WTC11 (cell line): ENCODE measurements at regions not wholly inside any gene's neighbourhood (a gene's known extent, or its start where the extent isn't known, plus 50 kb on each side); places are given as distances from the start of the nearest gene placed in this dataset.

Source experiments
- CBFB ChIP-seq: sonication (generic); formaldehyde crosslinking; IDR thresholded peaks from 2 replicates; pipeline ENCODE4 v1.8.1; 2022; ENCODE audit warnings: mild to moderate bottlenecking, low read depth, missing genetic modification reagents
- ESRRA ChIP-seq: sonication (generic); formaldehyde crosslinking; IDR thresholded peaks from 2 replicates; pipeline ENCODE4 v1.8.1; 2022; ENCODE audit warnings: mild to moderate bottlenecking, missing genetic modification reagents, borderline replicate concordance
- JUN ChIP-seq: sonication (generic); formaldehyde crosslinking; IDR thresholded peaks from 2 replicates; pipeline ENCODE4 v1.8.0; 2023; ENCODE audit warnings: mild to moderate bottlenecking, missing genetic modification reagents
- NFE2L1 ChIP-seq: sonication (generic); formaldehyde crosslinking; IDR thresholded peaks from 2 replicates; pipeline ENCODE4 v1.8.1; 2023; ENCODE audit warnings: missing genetic modification reagents
- SP1 ChIP-seq: sonication (generic); formaldehyde crosslinking; conservative IDR thresholded peaks from 2 replicates; pipeline ENCODE4 v1.8.1; 2022; ENCODE audit warnings: missing genetic modification reagents
- ZNF317 ChIP-seq: sonication (generic); formaldehyde crosslinking; IDR thresholded peaks from 2 replicates; pipeline ENCODE4 v1.8.1; 2023; ENCODE audit warnings: low read depth, mild to moderate bottlenecking, moderate library complexity, missing genetic modification reagents, borderline replicate concordance
- TF ChIP-seq, protein P1 (sequence below): fragments of 200-600 bp; IDR thresholded peaks from 2 replicates; pipeline ENCODE4 v1.8.0; 2022; ENCODE audit warnings: antibody characterized with exemption
- TF ChIP-seq, protein P2 (sequence below): sonication (generic); formaldehyde crosslinking; IDR thresholded peaks from 2 replicates; pipeline ENCODE4 v1.8.1; 2023; ENCODE audit warnings: mild to moderate bottlenecking, missing genetic modification reagents, moderate library complexity
- TF ChIP-seq, protein P3 (sequence below): sonication (generic); formaldehyde crosslinking; conservative IDR thresholded peaks from 2 replicates; pipeline ENCODE4 v1.8.1; 2022; ENCODE audit warnings: mild to moderate bottlenecking, missing genetic modification reagents
- TF ChIP-seq, protein P4 (sequence below): sonication (generic); formaldehyde crosslinking; conservative IDR thresholded peaks from 2 replicates; pipeline ENCODE4 v1.8.1; 2023; ENCODE audit warnings: mild to moderate bottlenecking, low read depth, missing genetic modification reagents, moderate library complexity
- TF ChIP-seq, protein P5 (sequence below): sonication (generic); formaldehyde crosslinking; IDR thresholded peaks from 2 replicates; pipeline ENCODE4 v1.8.0; 2022; ENCODE audit warnings: mild to moderate bottlenecking, missing genetic modification reagents
- TF ChIP-seq, protein P6 (sequence below): sonication (generic); formaldehyde crosslinking; IDR thresholded peaks from 2 replicates; pipeline ENCODE4 v1.8.0; 2023; ENCODE audit warnings: mild to moderate bottlenecking, missing genetic modification reagents

DNA sequence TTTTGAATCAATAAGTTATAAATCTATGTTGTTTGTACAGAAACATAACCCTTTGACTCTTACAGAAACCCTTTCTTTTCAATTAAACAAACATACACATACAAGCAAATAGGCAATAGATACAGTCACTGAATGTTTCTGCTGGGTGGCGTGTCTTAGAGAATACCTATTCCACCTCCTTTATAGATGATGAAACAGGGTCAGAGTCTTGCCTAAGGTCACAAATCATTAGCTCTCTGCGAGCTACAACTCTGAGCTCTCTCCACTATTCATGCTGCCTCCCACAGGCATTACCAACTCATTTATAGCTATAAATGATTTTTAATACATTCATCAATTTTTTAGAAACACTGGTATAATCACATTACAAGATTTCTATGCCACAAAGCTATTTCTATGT, 152.6 kb downstream of the RSL24D1 start:
- TF ChIP-seq SP1 (CRISPR knock-in tag) (no peak), JUN (CRISPR knock-in tag) (no peak), CBFB (no peak), NFE2L1 (no peak), ESRRA (CRISPR knock-in tag) (no peak), ZNF317 (CRISPR knock-in tag) (no peak)
- TF ChIP-seq, protein P1, sequence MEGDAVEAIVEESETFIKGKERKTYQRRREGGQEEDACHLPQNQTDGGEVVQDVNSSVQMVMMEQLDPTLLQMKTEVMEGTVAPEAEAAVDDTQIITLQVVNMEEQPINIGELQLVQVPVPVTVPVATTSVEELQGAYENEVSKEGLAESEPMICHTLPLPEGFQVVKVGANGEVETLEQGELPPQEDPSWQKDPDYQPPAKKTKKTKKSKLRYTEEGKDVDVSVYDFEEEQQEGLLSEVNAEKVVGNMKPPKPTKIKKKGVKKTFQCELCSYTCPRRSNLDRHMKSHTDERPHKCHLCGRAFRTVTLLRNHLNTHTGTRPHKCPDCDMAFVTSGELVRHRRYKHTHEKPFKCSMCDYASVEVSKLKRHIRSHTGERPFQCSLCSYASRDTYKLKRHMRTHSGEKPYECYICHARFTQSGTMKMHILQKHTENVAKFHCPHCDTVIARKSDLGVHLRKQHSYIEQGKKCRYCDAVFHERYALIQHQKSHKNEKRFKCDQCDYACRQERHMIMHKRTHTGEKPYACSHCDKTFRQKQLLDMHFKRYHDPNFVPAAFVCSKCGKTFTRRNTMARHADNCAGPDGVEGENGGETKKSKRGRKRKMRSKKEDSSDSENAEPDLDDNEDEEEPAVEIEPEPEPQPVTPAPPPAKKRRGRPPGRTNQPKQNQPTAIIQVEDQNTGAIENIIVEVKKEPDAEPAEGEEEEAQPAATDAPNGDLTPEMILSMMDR, result no peak
- TF ChIP-seq, protein P2, sequence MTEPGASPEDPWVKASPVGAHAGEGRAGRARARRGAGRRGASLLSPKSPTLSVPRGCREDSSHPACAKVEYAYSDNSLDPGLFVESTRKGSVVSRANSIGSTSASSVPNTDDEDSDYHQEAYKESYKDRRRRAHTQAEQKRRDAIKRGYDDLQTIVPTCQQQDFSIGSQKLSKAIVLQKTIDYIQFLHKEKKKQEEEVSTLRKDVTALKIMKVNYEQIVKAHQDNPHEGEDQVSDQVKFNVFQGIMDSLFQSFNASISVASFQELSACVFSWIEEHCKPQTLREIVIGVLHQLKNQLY, result no peak
- TF ChIP-seq, protein P3, sequence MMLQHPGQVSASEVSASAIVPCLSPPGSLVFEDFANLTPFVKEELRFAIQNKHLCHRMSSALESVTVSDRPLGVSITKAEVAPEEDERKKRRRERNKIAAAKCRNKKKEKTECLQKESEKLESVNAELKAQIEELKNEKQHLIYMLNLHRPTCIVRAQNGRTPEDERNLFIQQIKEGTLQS (CRISPR knock-in tag), result no peak
- TF ChIP-seq, protein P4, sequence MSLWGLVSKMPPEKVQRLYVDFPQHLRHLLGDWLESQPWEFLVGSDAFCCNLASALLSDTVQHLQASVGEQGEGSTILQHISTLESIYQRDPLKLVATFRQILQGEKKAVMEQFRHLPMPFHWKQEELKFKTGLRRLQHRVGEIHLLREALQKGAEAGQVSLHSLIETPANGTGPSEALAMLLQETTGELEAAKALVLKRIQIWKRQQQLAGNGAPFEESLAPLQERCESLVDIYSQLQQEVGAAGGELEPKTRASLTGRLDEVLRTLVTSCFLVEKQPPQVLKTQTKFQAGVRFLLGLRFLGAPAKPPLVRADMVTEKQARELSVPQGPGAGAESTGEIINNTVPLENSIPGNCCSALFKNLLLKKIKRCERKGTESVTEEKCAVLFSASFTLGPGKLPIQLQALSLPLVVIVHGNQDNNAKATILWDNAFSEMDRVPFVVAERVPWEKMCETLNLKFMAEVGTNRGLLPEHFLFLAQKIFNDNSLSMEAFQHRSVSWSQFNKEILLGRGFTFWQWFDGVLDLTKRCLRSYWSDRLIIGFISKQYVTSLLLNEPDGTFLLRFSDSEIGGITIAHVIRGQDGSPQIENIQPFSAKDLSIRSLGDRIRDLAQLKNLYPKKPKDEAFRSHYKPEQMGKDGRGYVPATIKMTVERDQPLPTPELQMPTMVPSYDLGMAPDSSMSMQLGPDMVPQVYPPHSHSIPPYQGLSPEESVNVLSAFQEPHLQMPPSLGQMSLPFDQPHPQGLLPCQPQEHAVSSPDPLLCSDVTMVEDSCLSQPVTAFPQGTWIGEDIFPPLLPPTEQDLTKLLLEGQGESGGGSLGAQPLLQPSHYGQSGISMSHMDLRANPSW (CRISPR knock-in tag), result no peak
- TF ChIP-seq, protein P5, sequence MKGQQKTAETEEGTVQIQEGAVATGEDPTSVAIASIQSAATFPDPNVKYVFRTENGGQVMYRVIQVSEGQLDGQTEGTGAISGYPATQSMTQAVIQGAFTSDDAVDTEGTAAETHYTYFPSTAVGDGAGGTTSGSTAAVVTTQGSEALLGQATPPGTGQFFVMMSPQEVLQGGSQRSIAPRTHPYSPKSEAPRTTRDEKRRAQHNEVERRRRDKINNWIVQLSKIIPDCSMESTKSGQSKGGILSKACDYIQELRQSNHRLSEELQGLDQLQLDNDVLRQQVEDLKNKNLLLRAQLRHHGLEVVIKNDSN (CRISPR knock-in tag), result no peak
- TF ChIP-seq, protein P6, sequence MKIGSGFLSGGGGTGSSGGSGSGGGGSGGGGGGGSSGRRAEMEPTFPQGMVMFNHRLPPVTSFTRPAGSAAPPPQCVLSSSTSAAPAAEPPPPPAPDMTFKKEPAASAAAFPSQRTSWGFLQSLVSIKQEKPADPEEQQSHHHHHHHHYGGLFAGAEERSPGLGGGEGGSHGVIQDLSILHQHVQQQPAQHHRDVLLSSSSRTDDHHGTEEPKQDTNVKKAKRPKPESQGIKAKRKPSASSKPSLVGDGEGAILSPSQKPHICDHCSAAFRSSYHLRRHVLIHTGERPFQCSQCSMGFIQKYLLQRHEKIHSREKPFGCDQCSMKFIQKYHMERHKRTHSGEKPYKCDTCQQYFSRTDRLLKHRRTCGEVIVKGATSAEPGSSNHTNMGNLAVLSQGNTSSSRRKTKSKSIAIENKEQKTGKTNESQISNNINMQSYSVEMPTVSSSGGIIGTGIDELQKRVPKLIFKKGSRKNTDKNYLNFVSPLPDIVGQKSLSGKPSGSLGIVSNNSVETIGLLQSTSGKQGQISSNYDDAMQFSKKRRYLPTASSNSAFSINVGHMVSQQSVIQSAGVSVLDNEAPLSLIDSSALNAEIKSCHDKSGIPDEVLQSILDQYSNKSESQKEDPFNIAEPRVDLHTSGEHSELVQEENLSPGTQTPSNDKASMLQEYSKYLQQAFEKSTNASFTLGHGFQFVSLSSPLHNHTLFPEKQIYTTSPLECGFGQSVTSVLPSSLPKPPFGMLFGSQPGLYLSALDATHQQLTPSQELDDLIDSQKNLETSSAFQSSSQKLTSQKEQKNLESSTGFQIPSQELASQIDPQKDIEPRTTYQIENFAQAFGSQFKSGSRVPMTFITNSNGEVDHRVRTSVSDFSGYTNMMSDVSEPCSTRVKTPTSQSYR (CRISPR knock-in tag), result no peak
